HUES64 (cell line): ENCODE measurements at regions not wholly inside any gene's neighbourhood (a gene's known extent, or its start where the extent isn't known, plus 50 kb on each side); places are given as distances from the start of the nearest gene placed in this dataset.

ENCODE experiments used
- H3K27ac ChIP-seq: 2 replicates; pipeline ENCODE4 v1.7.0; 2013; ENCODE audit warnings: low read depth, low read length, inconsistent platforms
- H3K27me3 ChIP-seq: 2 replicates; pipeline ENCODE4 v1.6.1; 2013; ENCODE audit warnings: mild to moderate bottlenecking, low read length; ENCODE audit not compliant: insufficient read depth
- H3K36me3 ChIP-seq: 2 replicates; pipeline ENCODE4 v1.6.1; 2013; ENCODE audit warnings: mild to moderate bottlenecking, low read length; ENCODE audit not compliant: insufficient read depth
- H3K4me1 ChIP-seq: 2 replicates; pipeline ENCODE4 v1.6.1; 2013; ENCODE audit warnings: mild to moderate bottlenecking, low read length, moderate library complexity; ENCODE audit not compliant: insufficient read depth
- H3K4me3 ChIP-seq: 2 replicates; pipeline ENCODE4 v1.5.1; 2013; ENCODE audit warnings: mild to moderate bottlenecking, low read length, moderate library complexity
- H3K9ac ChIP-seq: 2 replicates; pipeline ENCODE4 v1.6.1; 2013; ENCODE audit warnings: mild to moderate bottlenecking, low read depth, low read length
- H3K9me3 ChIP-seq: 2 replicates; pipeline ENCODE4 v1.6.1; 2013; ENCODE audit warnings: low read depth, low read length; ENCODE audit not compliant: insufficient read depth
- WGBS: fragments of 150-250, 120-280 bp; methylation state at CpG from one replicate; pipeline ENCODE4 v1.1.7; 2013; ENCODE audit warnings: missing lambda C conversion rate; 5-methylcytosine and 5-hydroxymethylcytosine counted together

DNA sequence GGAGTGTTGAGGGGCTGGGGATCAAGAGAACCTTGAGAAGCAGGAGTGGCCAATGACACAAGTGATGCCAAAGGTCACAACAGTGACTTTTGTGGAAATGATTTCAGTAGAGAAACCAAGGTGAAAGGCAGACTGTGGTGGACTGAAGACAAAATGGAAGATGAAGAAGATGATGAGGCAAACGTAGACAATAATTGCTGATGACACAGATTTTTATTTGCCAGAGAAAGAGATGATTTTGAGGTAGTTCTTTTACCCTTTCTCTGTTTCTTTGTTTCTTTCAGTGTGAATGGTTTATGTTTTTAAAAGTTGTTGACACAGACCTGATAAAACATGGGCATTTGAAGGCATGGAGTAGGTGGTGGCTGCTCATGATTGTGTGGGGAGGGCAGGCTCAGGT lies 121.0 kb upstream of the ARGLU1 start:
- Histone ChIP-seq H3K9ac (no peak overlapping the region), H3K4me1 (peaks cover 24% of the 10 kb centered on the region), H3K36me3 (no peaks in the 10 kb centered on the region), H3K27ac (no peak overlapping the region), H3K9me3 (no peaks in the 10 kb centered on the region), H3K27me3 (no peaks in the 10 kb centered on the region), H3K4me3 (no peak overlapping the region)
- WGBS: 90% methylated on average over 1 of the region's 1 CpG

DNA sequence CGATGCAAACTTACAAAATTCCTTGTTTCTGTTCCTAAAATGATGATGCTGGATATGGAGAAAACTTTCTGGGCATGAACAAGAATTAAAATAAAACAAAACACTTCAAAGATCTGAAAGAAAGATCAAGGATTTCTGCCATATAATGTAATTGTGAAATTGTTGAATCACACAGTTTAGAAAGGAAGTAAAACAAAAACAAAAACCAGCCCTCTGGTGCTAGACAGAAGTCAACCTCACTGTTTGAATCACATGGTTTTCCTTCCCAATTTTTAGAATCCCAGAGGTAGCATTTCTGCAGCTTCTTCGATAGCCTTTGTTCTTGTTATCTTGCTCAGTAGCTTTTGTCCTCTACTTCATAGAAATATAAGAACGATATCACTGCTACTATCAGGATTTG lies 118.2 kb upstream of the ARGLU1 start:
- Histone ChIP-seq H3K9me3 (no peaks in the 10 kb centered on the region), H3K9ac (no peak overlapping the region), H3K27ac (no peak overlapping the region), H3K4me1 (peaks cover 24% of the 10 kb centered on the region), H3K4me3 (no peak overlapping the region), H3K36me3 (no peaks in the 10 kb centered on the region), H3K27me3 (no peaks in the 10 kb centered on the region)
- WGBS: 92% methylated on average over 3 of the region's 3 CpGs

DNA sequence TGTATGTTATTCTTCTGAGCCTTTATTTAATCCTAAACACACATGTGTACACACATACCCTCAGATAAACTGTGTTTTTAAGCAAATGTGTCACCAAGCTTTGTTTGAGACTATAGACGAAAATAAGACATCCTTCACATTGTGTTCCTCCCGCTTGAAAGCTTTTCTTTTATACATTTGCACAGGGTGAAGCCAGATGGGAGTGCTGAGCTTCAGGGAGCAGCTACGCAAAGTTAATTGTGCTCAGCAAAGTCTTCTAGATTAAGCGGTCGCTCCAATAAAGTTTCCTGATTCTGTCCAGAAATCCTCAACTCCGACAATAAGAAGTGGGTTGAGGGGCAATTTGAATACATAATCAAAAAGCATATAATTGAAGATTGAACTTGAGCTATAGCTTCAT lies 117.2 kb upstream of the ARGLU1 start:
- Histone ChIP-seq H3K27ac (no peak overlapping the region), H3K36me3 (no peaks in the 10 kb centered on the region), H3K4me3 (no peak overlapping the region), H3K4me1 (peaks cover 32% of the 10 kb centered on the region), H3K27me3 (no peaks in the 10 kb centered on the region), H3K9me3 (no peaks in the 10 kb centered on the region), H3K9ac (no peak overlapping the region)
- WGBS: 88% methylated on average over 6 of the region's 6 CpGs

DNA sequence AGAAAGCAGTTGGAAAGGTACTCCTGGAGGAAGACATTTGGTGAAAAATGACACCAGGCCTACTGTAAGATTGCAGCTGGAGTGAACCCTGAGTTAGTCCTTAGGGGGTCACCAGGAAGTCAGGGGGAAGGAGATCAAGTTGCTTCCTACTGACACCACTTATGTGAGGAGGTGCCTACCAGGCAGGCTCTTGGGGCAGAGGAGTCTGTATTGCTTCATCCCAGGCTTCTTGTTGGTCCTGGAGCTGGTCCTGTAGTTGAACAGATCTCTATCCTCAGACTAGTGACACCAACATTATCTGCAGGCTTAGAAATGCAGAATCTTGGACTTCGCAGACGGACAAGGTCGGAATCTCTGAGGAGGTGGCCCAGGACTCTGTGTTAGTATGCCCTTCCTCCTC lies 116.0 kb upstream of the ARGLU1 start:
- Histone ChIP-seq H3K27me3 (no peaks in the 10 kb centered on the region), H3K27ac (no peak overlapping the region), H3K4me3 (no peak overlapping the region), H3K4me1 (peaks cover 36% of the 10 kb centered on the region), H3K9ac (no peak overlapping the region), H3K36me3 (no peaks in the 10 kb centered on the region), H3K9me3 (no peaks in the 10 kb centered on the region)
- 94% methylated on average over 3 of the region's 3 CpGs for WGBS

DNA sequence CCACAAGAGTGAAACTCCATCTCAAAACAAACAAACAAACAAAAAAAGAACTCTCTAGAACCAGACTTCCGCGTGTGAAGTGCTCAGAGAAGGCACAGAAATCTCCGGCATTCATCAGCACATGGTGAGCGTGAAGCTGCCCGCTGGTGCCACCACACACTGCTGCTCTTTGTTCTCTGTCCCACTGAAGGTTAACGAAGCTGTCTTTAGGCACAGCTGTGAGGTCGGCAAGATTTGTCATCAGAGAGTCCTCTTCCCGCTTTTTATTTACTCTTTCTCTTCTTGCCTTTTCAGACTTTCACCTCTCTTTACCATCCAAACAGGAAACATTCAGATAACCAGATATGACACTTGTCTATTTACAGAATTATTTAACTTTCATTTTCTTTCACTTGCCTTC lies 115.2 kb upstream of the ARGLU1 start:
- Histone ChIP-seq H3K9me3 (no peaks in the 10 kb centered on the region), H3K4me3 (no peak overlapping the region), H3K36me3 (no peaks in the 10 kb centered on the region), H3K27ac (no peak overlapping the region), H3K9ac (no peak overlapping the region), H3K27me3 (no peaks in the 10 kb centered on the region), H3K4me1 (peaks cover 39% of the 10 kb centered on the region)
- 90% methylated on average over 8 of the region's 8 CpGs for WGBS

DNA sequence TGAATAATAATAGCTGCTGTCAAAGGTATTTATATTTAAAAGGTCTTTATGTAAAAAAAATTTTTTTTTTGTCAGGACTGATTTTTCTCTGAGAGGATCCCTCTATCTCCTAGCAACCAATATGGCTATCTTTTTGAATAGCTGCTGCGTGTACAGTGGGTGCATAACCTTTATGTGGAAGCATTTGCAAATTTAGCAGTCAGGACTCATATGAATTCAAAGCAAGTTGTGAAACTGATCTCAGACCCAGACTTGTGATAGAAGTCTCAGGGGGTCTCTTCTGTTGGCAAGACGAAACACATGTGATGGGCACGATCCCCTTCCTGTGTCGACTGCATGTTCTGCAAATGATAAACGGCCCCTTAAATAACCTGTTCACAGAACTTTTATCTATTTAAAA lies 114.1 kb upstream of the ARGLU1 start:
- WGBS: 84% methylated on average over 5 of the region's 5 CpGs
- no peaks in the 10 kb centered on the region for H3K36me3 ChIP-seq
- H3K27ac ChIP-seq: peak overlapping the region; percentile 84
- no peak overlapping the region for H3K4me3 ChIP-seq
- no peaks in the 10 kb centered on the region for H3K27me3 ChIP-seq
- H3K9me3 ChIP-seq: no peaks in the 10 kb centered on the region
- no peak overlapping the region for H3K9ac ChIP-seq
- peaks cover 39% of the 10 kb centered on the region for H3K4me1 ChIP-seq

DNA sequence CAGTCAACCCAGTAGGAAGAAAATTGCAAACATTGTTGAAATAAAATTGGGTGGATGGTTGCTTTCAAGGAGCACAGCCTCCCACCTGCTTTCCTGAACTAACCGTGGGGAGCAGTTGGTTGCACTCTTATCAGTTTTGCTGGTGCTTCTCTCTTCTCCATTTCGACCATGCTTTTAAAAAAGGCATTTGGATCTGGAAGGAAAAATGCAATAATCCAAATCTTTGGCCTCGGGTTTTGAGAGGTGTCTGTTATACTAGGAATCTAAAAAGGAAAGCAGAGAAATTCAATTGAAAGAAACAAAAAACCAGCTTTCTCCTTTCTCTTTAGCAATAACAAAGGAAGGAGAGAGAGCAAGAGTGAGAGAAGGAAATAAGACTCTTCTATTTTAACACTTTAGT lies 113.6 kb upstream of the ARGLU1 start:
- H3K36me3 ChIP-seq: no peaks in the 10 kb centered on the region
- H3K27ac ChIP-seq: peak overlapping the region; percentile 84
- no peaks in the 10 kb centered on the region for H3K9me3 ChIP-seq
- no peaks in the 10 kb centered on the region for H3K27me3 ChIP-seq
- H3K4me3 ChIP-seq: peak overlapping the region; percentile 17; the same call in 1 of the 2 replicates
- peaks cover 39% of the 10 kb centered on the region for H3K4me1 ChIP-seq
- WGBS: 49% methylated on average over 3 of the region's 3 CpGs
- H3K9ac ChIP-seq: peak overlapping the region; percentile 37; the same call in 1 of the 2 replicates

DNA sequence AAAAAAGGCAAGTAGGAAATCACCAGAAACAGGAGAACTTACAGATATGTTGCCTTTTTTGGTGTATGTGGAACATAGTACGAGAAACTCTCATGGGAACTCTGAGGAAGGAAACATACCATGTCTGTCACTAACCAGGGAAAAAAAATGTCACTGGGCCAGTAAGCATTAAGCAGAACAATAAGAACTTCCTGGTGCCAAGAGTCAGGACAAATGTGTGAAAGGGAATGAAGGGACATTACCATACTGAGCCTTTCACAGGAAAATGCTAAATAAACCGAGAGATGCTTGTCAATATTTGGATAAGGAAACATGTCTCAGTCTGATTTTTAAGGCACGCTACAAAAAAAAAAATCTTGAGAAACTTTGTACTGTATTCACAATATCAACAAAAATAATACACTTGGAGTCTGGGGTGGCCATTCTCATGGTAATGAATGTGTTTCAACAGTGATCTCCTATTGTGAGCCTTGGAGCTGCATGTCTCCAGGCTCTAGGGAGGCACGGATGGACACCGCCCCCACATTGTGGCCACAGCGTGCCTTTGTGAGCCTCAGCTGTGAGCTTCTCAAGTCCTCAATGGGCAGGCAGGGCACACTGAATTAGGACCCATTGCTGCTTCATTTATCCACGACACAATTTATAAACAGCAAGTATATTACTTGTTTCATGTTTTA lies 113.0 kb upstream of the ARGLU1 start:
- WGBS: 6% methylated on average over 5 of the region's 7 CpGs
- H3K9ac ChIP-seq: peak overlapping the region; percentile 37; the same call in 1 of the 2 replicates
- no peaks in the 10 kb centered on the region for H3K9me3 ChIP-seq
- H3K4me3 ChIP-seq: peak overlapping the region; percentile 17; the same call in 1 of the 2 replicates
- no peaks in the 10 kb centered on the region for H3K27me3 ChIP-seq
- peak overlapping the region; percentile 84 for H3K27ac ChIP-seq
- H3K36me3 ChIP-seq: no peaks in the 10 kb centered on the region
- H3K4me1 ChIP-seq: peaks cover 39% of the 10 kb centered on the region

DNA sequence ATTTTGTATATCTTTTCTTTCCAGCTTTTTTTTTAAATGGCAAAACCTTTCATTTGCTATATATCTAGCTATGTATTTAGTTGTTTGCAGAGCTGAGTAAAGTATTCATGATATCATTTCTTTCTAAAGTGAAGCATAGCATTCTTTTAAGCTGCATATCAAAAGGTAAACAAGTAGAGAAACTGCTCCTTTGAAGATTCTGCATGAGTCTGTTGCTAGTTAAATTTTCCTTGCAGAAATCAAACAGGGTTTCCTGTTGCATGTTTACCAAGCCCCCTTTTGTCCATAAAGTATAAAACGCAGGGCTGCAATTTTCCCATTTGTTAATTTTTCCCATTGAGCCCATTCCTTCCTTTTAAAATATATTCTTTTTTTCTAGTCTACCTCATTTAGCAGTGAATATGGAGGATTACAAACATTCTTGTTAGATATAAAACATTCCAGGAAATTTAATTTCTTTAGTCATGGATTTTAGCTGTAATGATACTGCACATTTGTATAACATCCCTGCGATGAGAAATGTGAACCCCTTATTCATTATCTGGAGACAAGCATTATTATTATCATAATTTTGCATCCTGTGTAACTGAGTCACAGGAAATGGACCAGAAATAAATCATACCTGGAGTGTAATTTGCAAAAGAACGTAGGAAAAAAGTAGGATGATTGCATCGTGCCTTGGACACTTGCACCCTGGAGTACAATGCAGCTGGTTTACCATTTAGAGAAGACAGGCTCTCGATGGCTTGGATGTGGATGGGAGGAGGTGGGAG lies 110.9 kb upstream of the ARGLU1 start:
- Histone ChIP-seq H3K27ac (no peak overlapping the region), H3K36me3 (no peaks in the 10 kb centered on the region), H3K4me3 (no peak overlapping the region), H3K9me3 (no peaks in the 10 kb centered on the region), H3K4me1 (peaks cover 33% of the 10 kb centered on the region), H3K27me3 (no peaks in the 10 kb centered on the region), H3K9ac (no peak overlapping the region)
- WGBS: 91% methylated on average over 4 of the region's 5 CpGs

DNA sequence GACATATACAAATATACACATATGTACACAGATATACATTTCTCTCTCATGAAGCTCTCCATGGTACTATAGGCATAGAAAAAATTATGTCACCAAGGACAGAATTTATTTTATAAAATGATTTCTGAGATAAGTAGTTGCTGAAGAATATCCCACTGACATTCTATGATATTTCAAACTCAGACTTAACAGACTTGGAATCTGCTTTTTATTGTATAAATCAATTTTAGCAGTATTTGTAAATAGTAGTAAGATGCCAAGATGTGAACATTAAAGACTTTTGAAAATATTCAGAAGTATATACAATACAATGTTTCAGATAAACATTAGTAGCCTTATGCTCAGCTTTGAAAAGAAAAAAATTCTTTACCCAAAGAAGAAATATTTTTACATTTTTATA lies 107.4 kb upstream of the ARGLU1 start:
- Histone ChIP-seq H3K9ac (no peak overlapping the region), H3K27me3 (no peaks in the 10 kb centered on the region), H3K4me3 (no peak overlapping the region), H3K9me3 (no peaks in the 10 kb centered on the region), H3K4me1 (peaks cover 9% of the 10 kb centered on the region), H3K36me3 (no peaks in the 10 kb centered on the region), H3K27ac (no peak overlapping the region)

DNA sequence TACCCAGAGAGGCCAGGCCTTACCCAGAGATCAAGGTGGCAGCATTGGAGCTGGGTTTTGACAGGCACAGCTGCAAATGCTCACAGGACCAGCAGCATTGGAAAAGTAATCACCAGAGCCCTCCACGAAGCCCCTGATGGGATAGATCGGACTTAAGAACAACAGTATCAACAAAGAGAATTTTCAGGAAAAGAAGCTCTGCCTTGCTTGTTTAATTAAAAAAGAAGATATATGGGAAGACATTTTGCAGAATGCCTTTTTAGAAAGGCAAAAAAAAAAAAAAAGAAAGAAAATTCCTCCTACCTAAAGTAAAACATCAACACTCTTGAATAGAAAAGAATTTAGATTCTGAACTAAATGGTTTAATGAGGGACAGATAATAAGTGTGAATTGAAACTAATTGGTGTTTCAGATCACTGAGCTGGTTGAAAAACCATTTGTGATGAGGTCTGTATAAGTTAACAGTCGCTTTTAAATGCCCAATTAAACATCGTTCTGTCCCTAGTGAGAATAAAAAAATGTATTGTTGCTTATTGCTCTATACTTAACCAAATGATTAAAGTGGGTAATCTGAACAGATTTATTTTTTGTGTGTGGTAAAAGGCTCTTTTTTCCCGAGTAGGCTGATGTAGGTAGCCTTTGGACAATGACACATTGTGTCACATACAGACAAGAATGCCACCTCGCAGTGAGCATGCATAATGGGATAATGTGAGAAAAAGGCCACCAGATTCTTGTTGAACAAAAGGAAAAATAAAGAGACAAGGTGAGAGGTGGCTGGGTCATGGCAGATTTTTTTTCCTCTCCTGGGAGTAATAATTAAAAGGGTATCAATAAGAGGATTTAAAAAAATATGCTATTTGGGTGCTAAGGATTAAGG lies 93.0 kb upstream of the ARGLU1 start:
- Histone ChIP-seq H3K27me3 (no peaks in the 10 kb centered on the region), H3K4me1 (peaks cover 10% of the 10 kb centered on the region; the same call in 1 of the 2 replicates), H3K9ac (no peak overlapping the region), H3K36me3 (no peaks in the 10 kb centered on the region), H3K27ac (no peak overlapping the region), H3K4me3 (no peak overlapping the region), H3K9me3 (no peaks in the 10 kb centered on the region)
- 86% methylated on average over 6 of the region's 6 CpGs for WGBS
